ENCODE measurements at regions not wholly inside any gene's neighbourhood (a gene's known extent, or its start where the extent isn't known, plus 50 kb on each side); places are given as distances from the start of the nearest gene placed in this dataset.
"Not testable (repeated sequence)": the region's sequence is repeated elsewhere in the genome, so short reads cannot be mapped to it uniquely, and the experiment has no call there.

DNA sequence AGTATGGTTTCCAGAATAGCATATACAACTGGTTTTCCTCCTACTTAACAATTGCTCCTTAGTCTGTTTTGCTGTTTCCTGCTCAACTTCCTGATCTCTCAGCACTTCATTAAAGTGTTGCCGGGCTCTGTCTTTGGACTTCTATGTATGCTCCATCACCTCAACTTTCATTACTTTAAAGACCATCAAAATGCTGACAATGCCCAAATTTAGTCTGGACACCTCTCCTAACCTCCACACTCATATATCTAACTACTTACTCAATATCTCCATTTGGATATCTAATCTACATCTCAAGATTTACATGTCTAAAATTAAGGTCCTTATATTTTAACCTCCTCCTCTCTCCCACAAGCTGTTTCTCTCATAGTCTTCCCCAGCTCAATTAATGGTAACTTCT, 54.4 kb upstream of the LGR5 start:
- FAIRE-seq: no peak
- DNase-seq (ENCODE audit: insufficient read length, low spot score): no peak

DNA sequence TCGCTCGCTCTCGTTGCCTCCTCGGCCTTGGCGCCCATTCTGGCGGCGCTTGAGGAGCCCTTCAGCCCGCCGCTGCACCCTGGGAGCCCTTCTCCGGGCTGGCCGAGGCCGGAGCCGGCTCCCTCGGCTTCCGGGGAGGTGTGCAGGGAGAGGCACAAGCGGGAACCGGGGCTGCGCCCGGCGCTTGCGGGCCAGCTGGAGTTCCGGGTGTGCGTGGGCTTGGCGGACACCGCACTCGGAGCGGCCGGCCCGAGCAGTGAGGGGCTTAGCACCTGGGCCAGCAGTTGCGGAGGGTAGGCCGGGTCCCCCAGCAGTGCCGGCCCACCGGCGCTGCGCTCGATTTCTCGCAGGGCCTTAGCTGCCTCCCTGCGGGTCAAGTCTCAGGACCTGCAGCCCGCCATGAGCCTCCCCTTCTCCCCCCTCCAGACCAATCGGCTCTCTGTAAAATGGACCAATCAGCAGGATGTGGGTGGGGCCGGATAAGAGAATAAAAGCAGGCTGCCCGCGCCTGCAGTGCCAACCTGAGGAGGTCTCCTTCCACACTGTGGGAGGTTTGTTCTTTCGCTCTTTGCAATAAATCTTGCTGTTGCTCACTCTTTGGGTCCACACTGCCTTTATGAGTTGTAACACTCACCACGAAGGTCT, 62.8 kb upstream of the LGR5 start:
- FAIRE-seq: not testable (repeated sequence)

GRCh38 chr12:71371122-71371521, 68.5 kb upstream of the LGR5 start:
- DNase-seq (ENCODE audit: insufficient read length, low spot score): no peak
- FAIRE-seq: no peak

More for the DNA sequence above, 62.8 kb upstream of the LGR5 start:
- not testable (repeated sequence) for DNase-seq (ENCODE audit: insufficient read length, low spot score)

DNA sequence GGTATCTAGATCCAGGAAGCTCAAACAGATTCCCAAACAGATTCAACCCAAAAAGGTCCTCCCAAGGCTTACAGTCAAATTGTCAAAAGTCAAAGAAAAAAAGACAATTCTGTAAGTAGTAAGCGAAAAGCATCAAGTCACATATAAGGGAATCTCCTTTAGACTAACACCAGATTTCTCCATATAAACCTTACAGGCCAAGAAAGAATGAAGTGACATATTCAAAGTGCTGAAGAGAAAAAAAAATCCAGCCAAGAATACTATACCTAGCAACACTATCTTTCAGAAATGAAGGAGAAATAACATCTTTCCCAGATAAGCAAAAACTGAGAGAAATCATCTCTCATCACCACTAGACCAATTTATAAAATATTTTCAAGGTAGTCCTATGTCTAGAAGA, 79.6 kb upstream of the LGR5 start:
- no peak for FAIRE-seq
- DNase-seq (ENCODE audit: insufficient read length, low spot score): no peak

- DNase-seq (ENCODE audit: insufficient read length, low spot score) (no peak), FAIRE-seq (no peak)
These were observed 83.0 kb upstream of the LGR5 start for GRCh38 chr12:71356569-71356968.

DNA sequence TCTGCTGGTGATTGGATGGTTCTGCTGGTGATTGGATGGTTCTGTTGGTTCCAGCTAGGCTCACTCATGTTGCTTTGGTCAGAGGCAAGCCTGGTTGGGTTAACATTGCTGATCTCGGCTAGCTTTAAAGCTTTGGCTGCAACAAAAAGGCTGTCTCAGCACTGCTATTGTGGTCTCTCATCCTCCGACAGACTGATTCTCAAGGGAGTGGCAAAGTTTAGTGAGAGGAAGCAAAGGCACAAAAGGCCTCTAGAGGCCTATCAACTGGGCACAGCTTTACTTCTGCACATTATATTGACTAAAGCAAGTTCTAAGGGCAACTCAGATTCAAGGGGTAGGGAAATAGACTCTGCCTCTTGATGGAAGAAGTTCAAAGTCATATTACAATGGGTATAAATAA, 84.7 kb upstream of the LGR5 start:
- DNase-seq (ENCODE audit: insufficient read length, low spot score) (no peak), FAIRE-seq (no peak)

DNA sequence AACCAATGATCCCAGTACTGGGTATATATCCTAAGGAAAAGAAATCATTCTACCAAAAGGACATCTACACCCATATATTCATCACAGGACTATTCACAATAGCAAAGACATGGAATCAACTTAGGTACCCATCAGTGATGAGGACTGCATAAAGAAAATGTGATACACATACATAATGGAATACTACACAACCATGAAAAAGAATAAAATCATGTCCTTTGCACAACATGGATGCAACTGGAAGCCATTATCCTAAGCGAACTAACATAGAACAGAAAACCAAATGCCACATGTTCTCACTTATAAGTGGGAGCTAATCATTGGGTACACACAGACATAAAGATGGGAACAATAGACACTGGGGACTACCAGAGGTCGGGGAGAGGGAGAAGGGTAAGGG, 86.0 kb upstream of the LGR5 start:
- FAIRE-seq: no peak
- DNase-seq (ENCODE audit: insufficient read length, low spot score): no peak

DNA sequence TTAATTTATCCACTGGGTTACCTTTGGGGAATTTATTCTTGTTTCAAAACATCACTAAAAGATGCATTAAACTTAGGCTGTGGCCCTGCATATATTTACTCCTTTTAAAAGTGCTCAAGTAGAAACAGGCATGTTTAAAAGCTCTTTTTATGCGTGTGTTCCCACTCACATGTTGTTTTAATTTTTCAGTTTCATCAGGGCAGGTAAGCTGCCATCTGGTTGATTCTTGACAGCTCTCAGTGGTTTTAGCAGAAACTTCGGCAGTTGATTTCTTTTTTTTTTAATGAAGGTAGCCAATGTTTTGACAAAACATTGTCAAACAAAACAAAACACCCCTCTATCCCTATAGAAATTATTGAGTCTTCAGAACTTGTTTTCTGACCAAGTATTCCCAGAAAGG, 89.6 kb upstream of the LGR5 start:
- DNase-seq (ENCODE audit: insufficient read length, low spot score) (no peak), FAIRE-seq (no peak)

DNA sequence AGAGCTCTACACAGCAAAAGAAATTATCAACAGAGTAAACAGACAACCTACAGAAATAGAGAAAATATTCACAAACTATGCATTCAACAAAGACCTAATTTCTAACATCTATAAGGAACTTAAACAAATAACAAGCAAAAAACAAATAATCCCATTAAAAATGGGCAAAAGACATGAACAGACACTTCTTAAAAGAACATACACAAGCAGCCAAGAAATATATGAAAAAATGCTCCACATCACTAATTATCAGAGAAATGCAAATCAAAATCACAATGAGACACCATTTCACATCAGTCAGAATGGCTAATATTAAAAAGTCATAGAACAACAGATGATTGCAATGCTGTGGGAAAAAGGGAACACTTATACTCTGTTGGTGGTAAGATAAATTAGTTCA, 100.7 kb upstream of the LGR5 start:
- FAIRE-seq (no peak), DNase-seq (ENCODE audit: insufficient read length, low spot score) (no peak)

GRCh38 chr12:71335963-71336257, 103.7 kb upstream of the LGR5 start:
- FAIRE-seq (no peak), DNase-seq (ENCODE audit: insufficient read length, low spot score) (no peak)

DNA sequence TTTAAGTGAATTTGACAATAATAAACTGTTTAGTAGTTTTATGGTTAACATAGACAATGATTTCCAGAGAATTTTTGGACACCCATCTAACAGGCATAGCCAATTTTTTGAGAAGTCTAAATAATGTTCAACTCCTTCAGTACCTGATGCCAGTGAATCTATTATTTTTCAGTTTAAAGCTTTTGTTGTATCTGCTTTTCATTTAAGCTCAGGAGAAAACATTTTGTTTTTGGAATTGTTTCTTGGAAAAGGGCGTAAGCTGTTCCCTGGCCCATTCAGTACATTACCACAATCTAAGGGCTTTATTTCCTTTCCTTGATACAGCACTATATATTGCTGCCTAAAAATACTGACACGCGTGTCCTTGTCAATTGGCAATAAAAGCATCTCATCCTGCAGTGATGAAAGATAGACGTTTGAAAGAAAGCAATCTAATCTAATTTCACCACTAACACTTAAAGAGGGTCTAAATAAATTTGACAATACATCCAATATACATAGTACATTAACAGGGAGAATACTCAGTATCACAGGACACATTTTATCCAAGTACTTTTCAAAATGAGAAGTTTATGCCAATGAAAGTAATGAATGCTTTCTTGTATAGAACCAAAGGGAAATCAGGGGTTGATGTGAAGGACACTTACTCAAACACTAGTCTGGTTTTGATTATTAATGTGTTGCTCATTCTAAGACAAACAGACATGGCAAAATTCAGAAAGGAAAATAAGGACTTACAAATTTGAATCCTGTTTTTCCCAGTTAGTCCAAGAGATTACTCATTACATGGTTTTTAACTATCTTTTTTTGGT, 104.2 kb upstream of the LGR5 start:
- FAIRE-seq: no peak
- no peak for DNase-seq (ENCODE audit: insufficient read length, low spot score)

- no peak for DNase-seq (ENCODE audit: insufficient read length, low spot score)
- no peak for FAIRE-seq
These were observed 106.2 kb upstream of the LGR5 start for GRCh38 chr12:71333418-71333817.

GRCh38 chr12:71329956-71330355, 109.6 kb upstream of the LGR5 start:
- DNase-seq (ENCODE audit: insufficient read length, low spot score) (no peak), FAIRE-seq (no peak)

DNA sequence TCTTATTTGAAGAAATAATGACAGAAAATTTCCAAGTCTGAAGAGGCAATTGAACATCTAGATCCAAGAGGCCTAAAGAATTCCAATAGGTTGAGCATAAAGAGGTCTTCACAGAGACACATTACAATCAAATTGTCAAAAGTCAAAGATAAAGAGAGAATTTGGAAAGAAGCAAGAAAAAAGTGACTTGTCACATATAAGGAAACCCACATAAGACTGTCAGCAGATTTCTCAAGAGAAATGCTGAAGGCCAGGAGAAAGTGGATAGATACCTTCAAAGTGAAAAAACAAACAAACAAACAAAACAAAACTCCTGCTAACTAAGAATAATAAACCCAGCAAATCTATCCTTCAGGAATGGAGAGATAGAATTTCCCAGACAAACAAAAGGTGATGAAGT, 118.1 kb upstream of the LGR5 start:
- no peak for FAIRE-seq
- DNase-seq (ENCODE audit: insufficient read length, low spot score): no peak

GRCh38 chr12:71321130-71321529, 118.5 kb upstream of the LGR5 start:
- DNase-seq (ENCODE audit: insufficient read length, low spot score): no peak
- no peak for FAIRE-seq

DNA sequence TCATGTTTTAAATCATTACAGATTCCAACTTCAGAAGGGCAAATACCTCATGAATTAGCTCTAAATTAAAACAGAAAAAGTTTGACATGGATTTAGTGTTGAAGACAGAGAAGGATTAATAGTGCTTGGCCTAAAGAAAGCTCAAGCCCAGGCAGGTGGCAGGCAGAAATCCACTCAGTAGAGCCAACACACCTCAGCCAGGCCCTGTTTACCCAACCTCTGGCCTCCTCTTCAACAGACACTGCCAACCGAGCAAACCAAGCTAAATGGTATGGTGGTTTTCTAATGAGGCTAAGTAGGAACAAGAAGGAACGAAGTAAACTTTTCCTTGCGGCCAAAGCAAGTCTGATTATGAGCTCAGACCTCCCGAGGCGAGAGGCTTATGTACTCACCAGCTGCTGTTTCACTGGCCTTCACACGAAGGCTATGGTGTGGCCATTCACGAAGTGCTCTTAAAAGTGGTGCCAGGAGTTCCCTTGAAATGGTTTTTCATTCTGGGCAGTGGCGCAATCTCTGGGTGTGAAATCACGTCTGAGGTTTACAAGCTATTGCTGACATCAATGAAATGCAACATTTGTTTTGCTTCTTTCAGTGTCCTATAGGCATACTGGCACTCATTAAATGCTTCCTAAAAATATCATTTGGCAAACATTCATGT, 124.1 kb upstream of the LGR5 start:
- DNase-seq (ENCODE audit: insufficient read length, low spot score): no peak
- no peak for FAIRE-seq

GRCh38 chr12:71312768-71313403, 126.7 kb upstream of the LGR5 start:
- peak; percentile 4 for DNase-seq (ENCODE audit: insufficient read length, low spot score)
- FAIRE-seq: no peak

GRCh38 chr12:71311611-71312010, 128.0 kb upstream of the LGR5 start:
- not testable (repeated sequence) for FAIRE-seq; DNase-seq (ENCODE audit: insufficient read length, low spot score)

DNA sequence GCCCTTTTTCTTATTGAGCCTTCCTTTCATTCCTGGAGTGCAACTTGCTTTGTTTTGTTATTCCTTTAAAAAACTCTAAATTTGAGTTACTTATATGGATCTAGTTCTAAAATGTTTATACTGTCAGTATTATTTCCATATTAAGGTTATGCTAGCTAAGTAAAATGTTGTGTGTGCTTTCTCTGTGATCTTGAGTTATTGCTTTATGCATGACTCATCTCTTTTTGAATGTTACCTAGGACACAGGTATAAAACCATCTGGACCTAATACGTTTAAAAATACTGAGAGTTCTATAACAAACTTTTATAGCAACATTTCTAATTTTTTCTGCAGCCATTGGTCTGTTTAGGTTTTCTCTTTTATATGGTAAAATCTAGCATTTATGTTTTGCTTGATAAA, 132.8 kb upstream of the LGR5 start:
- FAIRE-seq (no peak), DNase-seq (ENCODE audit: insufficient read length, low spot score) (no peak)

- no peak for FAIRE-seq
- DNase-seq (ENCODE audit: insufficient read length, low spot score): no peak
These were observed 135.3 kb upstream of the LGR5 start for GRCh38 chr12:71304306-71304705.

- FAIRE-seq (no peak), DNase-seq (ENCODE audit: insufficient read length, low spot score) (no peak)
These were observed 136.4 kb upstream of the LGR5 start for GRCh38 chr12:71303199-71303598.

Data from HTR-8/SVneo (cell line).